ENCODE measurements at regions not wholly inside any gene's neighbourhood (a gene's known extent, or its start where the extent isn't known, plus 50 kb on each side); places are given as distances from the start of the nearest gene placed in this dataset.

DNA sequence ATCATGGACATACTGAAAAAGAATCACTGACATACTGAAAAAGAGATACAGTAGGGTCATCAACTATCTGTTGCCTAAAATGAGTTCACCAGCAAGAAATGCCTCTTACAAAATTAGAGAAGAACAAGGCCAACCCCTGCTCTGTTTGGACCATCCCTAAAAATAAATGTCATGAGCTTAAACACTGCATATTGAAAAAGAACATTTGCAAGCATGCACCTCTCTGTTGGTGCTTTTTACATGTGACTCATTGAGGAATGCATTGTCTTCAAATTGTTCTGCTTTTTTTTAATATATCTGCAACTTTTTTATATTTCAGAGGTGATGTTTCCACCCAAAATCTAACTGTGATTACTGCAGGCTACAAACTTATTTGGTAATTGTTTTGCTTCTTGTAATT, 233.9 kb upstream of the LRATD1 start (continued):
- TF ChIP-seq, protein P1, sequence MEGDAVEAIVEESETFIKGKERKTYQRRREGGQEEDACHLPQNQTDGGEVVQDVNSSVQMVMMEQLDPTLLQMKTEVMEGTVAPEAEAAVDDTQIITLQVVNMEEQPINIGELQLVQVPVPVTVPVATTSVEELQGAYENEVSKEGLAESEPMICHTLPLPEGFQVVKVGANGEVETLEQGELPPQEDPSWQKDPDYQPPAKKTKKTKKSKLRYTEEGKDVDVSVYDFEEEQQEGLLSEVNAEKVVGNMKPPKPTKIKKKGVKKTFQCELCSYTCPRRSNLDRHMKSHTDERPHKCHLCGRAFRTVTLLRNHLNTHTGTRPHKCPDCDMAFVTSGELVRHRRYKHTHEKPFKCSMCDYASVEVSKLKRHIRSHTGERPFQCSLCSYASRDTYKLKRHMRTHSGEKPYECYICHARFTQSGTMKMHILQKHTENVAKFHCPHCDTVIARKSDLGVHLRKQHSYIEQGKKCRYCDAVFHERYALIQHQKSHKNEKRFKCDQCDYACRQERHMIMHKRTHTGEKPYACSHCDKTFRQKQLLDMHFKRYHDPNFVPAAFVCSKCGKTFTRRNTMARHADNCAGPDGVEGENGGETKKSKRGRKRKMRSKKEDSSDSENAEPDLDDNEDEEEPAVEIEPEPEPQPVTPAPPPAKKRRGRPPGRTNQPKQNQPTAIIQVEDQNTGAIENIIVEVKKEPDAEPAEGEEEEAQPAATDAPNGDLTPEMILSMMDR (conservative IDR thresholded peaks at IDR 0.05; ENCODE audit: low read depth in 2 of 2), result no peak
- TF ChIP-seq ZNF114 (CRISPR knock-in tag; IDR thresholded peaks at IDR 0.05) (no peak), EZH2 (IDR thresholded peaks at IDR 0.05; ENCODE audit: low read depth, unreplicated experiment) (no peak), NANOG (IDR thresholded peaks at IDR 0.05; ENCODE audit: borderline replicate concordance) (no peak), STAT1 (IDR thresholded peaks at IDR 0.05; ENCODE audit: unreplicated experiment) (no peak), REST (IDR thresholded peaks at IDR 0.05; ENCODE audit: unreplicated experiment) (no peak), JUNB (IDR thresholded peaks at IDR 0.05; ENCODE audit: unreplicated experiment) (no peak), ZNF331 (CRISPR knock-in tag; IDR thresholded peaks at IDR 0.05; ENCODE audit: low read depth) (no peak)

- peak; percentile 97 for ATAC-seq
- DNase-seq (ENCODE audit: low spot score), result peak; percentile 86
- H3K9me3 Mint-ChIP-seq, result no peaks in the 10 kb centered on the region
- Histone ChIP-seq H3F3A (replicated peaks; ENCODE audit: low read depth) (no peaks in the 10 kb centered on the region), H2AFZ (no peak overlapping the region), H4K20me1 (replicated peaks; ENCODE audit: insufficient read depth) (no peaks in the 10 kb centered on the region), H3K36me3 (ENCODE audit: insufficient read depth) (no peaks in the 10 kb centered on the region), H3K4me3 (no peak overlapping the region), H3K27me3 (ENCODE audit: insufficient read depth) (0 out of 2 replicates have a peak, but pooled peaks cover 11% of the 10 kb centered on the region), H3K27ac (ENCODE audit: low read depth) (no peak overlapping the region), H3K79me2 (replicated peaks; ENCODE audit: insufficient read depth) (no peaks in the 10 kb centered on the region), H3K4me1 (ENCODE audit: insufficient read depth) (peaks cover 23% of the 10 kb centered on the region), H3K4me2 (peak overlapping the region; percentile 23; the same call in 1 of the 2 replicates), H3K9me2 (ENCODE audit: insufficient read depth) (no peaks in the 10 kb centered on the region; the same call in 1 of the 2 replicates)
- no peak overlapping the region; the same call in 1 of the 2 replicates for H3K27ac Mint-ChIP-seq
- H3K36me3 Mint-ChIP-seq (ENCODE audit: low read depth), result no peaks in the 10 kb centered on the region
- H3K27me3 Mint-ChIP-seq (ENCODE audit: insufficient read depth, low read depth, poor library complexity), result peaks cover 8% of the 10 kb centered on the region
- H3K4me1 Mint-ChIP-seq, result peaks cover 28% of the 10 kb centered on the region
- H3K4me3 Mint-ChIP-seq, result no peak overlapping the region
- TF ChIP-seq EZH2 (IDR thresholded peaks at IDR 0.05; ENCODE audit: low read depth, unreplicated experiment) (no peak), CREB1 (CRISPR knock-in tag; IDR thresholded peaks at IDR 0.05; ENCODE audit: low read depth) (0 out of 2 replicates have a peak, but pooled peaks have one; percentile 18), ETS1 (IDR thresholded peaks at IDR 0.05) (no peak), ZNF462 (CRISPR knock-in tag; IDR thresholded peaks at IDR 0.05) (peak; percentile 88; the same call in 1 of the 2 replicates)
Measured at GRCh38 chr2:14401873-14402272, 230.6 kb upstream of the LRATD1 start.
